Cardiac fibroblast (primary cell): ENCODE measurements at regions not wholly inside any gene's neighbourhood (a gene's known extent, or its start where the extent isn't known, plus 50 kb on each side); places are given as distances from the start of the nearest gene placed in this dataset.

ENCODE experiments used
- DNase-seq, 2 donors: peaks; one replicate each; pipeline versions ENCODE4 v3.0.0 to v3.0.0-alpha.2; 2010; ENCODE audit warnings: low read depth in 2 of 2
- H3K4me3 ChIP-seq, 2 donors: replicated peaks in 1 of 2; 1 replicate in 1 of 2; 2 replicates in 1 of 2; pipeline ENCODE4 v1.5.1; 2011; ENCODE audit warnings: low read depth in 2 of 2, low read length in 2 of 2, mild to moderate bottlenecking in 2 of 2, moderate library complexity in 1 of 2
- CTCF ChIP-seq: IDR thresholded peaks from one replicate; pipeline ENCODE4 v1.5.1; 2011; ENCODE audit warnings: low read depth, mild to moderate bottlenecking, low read length, inconsistent platforms

- TF ChIP-seq CTCF = no peak
- no peak for DNase-seq
- H3K4me3 ChIP-seq = no peak overlapping the region
These were observed 329.2 kb upstream of the TSHZ3 start for GRCh38 chr19:31678421-31678820.

GRCh38 chr19:31681121-31681520, 331.9 kb upstream of the TSHZ3 start:
- DNase-seq = no peak
- TF ChIP-seq CTCF = no peak
- no peak overlapping the region for H3K4me3 ChIP-seq

GRCh38 chr19:31693131-31693932, 344.1 kb upstream of the TSHZ3 start:
- no peak for DNase-seq
- no peak for TF ChIP-seq CTCF
- no peak overlapping the region for H3K4me3 ChIP-seq

- TF ChIP-seq CTCF = no peak
- no peak for DNase-seq
- H3K4me3 ChIP-seq = no peak overlapping the region
These were observed 344.7 kb upstream of the TSHZ3 start for GRCh38 chr19:31693933-31694269.

GRCh38 chr19:31694761-31695160, 345.5 kb upstream of the TSHZ3 start:
- H3K4me3 ChIP-seq = no peak overlapping the region
- DNase-seq = no peak
- TF ChIP-seq CTCF = no peak

GRCh38 chr19:31699421-31699820, 350.2 kb upstream of the TSHZ3 start:
- TF ChIP-seq CTCF = no peak
- DNase-seq = no peak
- no peak overlapping the region for H3K4me3 ChIP-seq

GRCh38 chr19:31701146-31701545, 351.9 kb upstream of the TSHZ3 start:
- no peak for DNase-seq
- no peak for TF ChIP-seq CTCF
- H3K4me3 ChIP-seq = no peak overlapping the region
